Upper lobe of left lung (tissue), 4 donors: ENCODE measurements at regions not wholly inside any gene's neighbourhood (a gene's known extent, or its start where the extent isn't known, plus 50 kb on each side); places are given as distances from the start of the nearest gene placed in this dataset.

Source experiments
- EP300 ChIP-seq, 4 donors: sonication (generic); formaldehyde crosslinking; IDR thresholded peaks; one replicate each; pipeline ENCODE4 v1.5.1; 2017; ENCODE audit warnings: antibody characterized with exemption in 4 of 4, control low read depth in 2 of 4
- POLR2AphosphoS5 ChIP-seq, 2 donors: sonication (generic); formaldehyde crosslinking; IDR thresholded peaks; one replicate each; pipeline ENCODE4 v1.5.1; 2017; ENCODE audit warnings: antibody characterized with exemption in 2 of 2
- TF ChIP-seq, protein P1 (sequence below), 6 experiments: fragments of 450-650 bp in 4 of 6; fragments of 200-600 bp in 2 of 6; sonication (generic) in 2 of 6; IDR thresholded peaks; one replicate each; pipeline ENCODE4 v1.5.1; 2016 to 2019; ENCODE audit warnings: antibody characterized with exemption in 6 of 6

DNA sequence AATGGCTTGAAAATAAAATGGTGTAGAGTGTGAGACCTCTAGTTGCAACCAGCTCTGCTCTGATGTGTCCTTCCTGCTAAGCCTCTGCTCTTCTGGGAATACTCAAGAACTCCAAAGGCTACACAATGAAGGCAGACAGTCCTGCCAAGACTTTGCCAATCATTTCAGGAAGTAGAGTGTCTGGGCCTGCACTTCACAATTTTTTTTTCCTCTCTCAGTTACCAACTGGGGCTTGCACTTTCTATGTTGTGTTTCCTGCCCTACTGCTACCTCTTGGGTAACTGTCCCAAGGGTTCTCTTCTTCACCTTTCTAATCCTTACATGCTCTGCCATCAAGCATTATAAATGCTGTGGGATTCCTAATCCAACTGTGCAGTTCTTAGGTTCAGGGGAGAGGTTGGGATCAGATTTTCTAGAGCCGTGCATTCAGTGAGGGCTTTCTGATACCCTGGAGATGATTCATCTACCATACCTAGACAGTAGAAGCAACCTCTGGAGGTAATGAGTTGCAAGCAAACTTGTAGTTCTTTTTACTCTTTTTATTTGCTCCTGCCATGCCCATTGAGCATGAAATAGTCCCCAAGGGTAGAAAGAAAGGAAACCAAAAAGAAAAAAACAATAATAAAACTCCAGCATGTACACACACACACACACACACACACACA is 365.9 kb downstream of the MLLT3 start:
- TF ChIP-seq, protein P1, sequence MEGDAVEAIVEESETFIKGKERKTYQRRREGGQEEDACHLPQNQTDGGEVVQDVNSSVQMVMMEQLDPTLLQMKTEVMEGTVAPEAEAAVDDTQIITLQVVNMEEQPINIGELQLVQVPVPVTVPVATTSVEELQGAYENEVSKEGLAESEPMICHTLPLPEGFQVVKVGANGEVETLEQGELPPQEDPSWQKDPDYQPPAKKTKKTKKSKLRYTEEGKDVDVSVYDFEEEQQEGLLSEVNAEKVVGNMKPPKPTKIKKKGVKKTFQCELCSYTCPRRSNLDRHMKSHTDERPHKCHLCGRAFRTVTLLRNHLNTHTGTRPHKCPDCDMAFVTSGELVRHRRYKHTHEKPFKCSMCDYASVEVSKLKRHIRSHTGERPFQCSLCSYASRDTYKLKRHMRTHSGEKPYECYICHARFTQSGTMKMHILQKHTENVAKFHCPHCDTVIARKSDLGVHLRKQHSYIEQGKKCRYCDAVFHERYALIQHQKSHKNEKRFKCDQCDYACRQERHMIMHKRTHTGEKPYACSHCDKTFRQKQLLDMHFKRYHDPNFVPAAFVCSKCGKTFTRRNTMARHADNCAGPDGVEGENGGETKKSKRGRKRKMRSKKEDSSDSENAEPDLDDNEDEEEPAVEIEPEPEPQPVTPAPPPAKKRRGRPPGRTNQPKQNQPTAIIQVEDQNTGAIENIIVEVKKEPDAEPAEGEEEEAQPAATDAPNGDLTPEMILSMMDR (IDR thresholded peaks at IDR 0.05), result no peak
- no peak for TF ChIP-seq EP300 (IDR thresholded peaks at IDR 0.05)
- no peak for TF ChIP-seq POLR2AphosphoS5 (IDR thresholded peaks at IDR 0.05)
